Activated T-cell treated with anti-CD3 and anti-CD28 coated beads, Interleukin-2, amount 50 U/mL, for 1 hour (primary cell): ENCODE measurements at regions not wholly inside any gene's neighbourhood (a gene's known extent, or its start where the extent isn't known, plus 50 kb on each side); places are given as distances from the start of the nearest gene placed in this dataset.

Experiments
- DNase-seq: peaks from one replicate; pipeline ENCODE4 v3.0.0-alpha.2; 2020

DNA sequence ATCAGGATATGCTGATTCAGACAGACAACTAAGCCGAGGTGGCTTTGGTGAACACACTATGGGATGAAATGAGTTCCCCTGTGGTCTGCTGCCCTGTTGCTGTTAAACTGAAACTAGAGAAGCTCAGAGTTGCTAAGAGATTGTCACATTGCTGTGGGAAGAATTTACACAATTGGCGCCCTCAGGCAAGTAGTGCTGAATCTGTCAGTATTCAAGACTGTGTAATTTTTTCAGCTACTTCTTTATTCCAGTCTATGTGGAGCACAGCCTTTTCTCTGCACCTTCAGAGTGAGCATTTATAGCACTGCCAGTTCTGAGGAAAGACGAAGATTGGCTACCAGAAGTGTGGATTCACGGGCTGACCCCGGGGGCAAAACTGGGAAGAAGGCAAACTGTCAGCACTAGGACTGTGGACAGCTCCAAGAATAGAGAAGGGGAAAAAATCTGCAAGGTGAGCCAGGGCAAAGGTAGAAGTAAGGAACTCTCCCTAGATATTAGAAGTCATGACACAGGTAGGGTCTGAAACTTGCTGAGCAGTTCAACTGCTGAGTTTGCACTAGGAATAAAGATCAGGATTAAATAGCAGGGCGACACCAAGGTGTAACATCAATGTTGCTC lies 218.8 kb upstream of the TMPO start:
- DNase-seq: no peak

GRCh38 chr12:98297538-98297937 lies 217.9 kb upstream of the TMPO start:
- no peak for DNase-seq

- DNase-seq: no peak
These were observed 207.2 kb upstream of the TMPO start for GRCh38 chr12:98308141-98308540.

GRCh38 chr12:98317939-98318899 lies 197.2 kb upstream of the TMPO start:
- DNase-seq: no peak

- no peak for DNase-seq
These were observed 195.5 kb upstream of the TMPO start for GRCh38 chr12:98319716-98320425.

DNA sequence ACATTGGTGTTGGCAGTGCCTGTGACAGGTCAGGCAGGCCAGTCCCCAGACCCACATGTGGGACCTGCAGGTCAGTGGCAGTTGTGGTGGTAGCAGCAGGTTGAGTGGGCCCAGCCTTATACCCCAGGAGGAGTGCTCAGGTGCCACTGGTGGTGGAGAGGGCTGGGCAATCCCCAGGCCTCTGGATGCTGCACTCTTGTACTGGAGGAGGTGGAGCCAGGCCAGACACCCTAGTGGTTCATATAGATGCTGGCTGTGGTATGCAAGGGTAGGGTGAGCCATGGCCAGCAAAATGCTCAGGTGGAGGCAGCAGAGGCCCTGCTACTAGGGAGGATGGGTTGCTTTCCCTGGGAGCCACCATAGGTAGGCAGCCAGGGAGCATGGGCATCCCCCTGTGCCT lies 190.4 kb upstream of the TMPO start:
- DNase-seq: no peak

DNA sequence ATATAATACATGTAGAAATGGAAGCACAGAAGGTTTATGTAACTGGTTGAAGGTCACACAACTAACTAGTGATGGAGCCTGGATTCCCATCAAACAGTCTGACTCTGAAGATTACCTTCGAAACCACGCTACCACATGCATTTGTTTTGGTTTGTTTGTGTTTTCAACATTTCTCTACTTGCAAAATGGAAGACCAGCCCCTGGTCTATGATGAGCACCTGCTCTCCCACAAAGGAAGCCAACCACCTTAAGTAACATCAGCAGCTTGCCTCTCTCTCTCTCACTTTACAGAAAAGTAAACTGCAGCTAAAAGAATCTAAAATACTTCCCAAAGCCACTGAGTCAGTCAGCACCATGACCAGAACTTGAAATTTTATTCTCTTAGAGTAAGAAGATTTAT lies 186.9 kb upstream of the TMPO start:
- no peak for DNase-seq

- DNase-seq: no peak
These were observed 185.8 kb upstream of the TMPO start for GRCh38 chr12:98329589-98329988.

- no peak for DNase-seq
These were observed 182.7 kb upstream of the TMPO start for GRCh38 chr12:98332642-98333041.

GRCh38 chr12:98334768-98335167 lies 180.6 kb upstream of the TMPO start:
- DNase-seq: no peak

GRCh38 chr12:98341026-98341425 lies 174.4 kb upstream of the TMPO start:
- DNase-seq: no peak

GRCh38 chr12:98341732-98342131 lies 173.7 kb upstream of the TMPO start:
- DNase-seq: no peak

DNA sequence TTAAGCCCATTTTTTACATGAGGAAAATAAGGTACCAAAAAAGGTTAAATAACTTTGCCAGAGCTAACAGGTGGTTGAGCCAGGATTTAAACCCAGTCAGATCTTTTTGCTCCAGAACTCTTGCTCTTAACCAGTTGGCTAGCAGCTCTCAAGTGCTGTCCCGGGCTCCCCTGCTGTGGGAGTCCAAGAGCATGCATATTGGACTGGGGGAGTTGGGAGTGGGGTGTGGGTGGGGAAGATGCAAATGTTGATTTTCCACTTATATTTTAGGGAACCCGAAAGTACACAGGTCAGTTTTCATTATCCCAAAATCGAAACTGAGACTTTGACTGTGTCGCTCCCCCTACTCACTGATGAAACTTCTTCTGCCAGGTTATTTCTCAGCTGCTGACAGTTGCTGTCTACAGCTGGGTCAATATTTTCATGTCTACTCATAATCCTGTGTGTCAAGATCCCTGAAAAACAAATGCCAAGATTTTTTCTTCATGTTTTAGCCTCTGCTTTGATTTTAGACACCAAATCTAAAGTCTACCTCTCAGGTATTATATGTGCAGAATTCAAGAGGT lies 172.3 kb upstream of the TMPO start:
- DNase-seq: no peak

DNA sequence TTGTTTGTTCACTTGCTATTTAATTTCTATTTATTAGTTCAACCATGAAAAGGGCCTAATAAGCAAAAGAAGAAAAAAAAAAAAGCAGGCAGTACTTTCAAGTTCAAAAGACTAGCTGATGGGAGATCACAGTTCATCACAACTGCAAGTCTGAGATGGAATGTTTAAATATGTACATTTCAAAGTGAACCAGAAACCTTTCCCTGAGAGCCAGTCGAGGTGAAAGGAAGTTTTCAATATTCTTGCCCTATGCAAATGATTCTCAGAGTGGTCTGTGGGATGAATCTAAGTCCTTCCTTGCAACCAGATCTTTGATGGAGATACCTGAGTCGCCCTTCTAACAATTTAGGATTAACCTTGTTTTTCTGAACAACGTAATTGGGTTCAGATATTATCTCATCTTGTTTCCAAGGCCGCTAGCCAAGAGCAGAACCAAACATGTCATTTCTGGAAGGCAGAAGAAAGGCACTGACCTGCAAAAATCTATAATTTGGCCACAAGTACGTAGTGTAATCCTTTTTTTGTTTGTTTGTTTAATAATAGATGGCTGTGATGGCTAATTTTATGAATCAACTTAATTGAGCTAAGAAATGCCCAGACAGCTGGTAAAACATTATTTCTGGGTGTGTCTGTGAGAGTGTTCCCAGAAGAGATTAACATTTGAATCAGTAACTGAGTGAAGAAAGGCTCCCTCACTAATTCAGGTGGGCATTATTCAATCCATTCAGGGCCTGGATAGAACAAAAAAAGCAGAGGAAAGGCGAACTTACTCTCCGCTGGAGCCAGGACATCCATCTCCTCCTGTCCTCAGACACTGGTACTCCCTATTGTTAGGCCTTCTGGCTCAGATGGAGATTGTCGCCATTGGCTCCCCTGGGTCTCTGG lies 171.1 kb upstream of the TMPO start:
- no peak for DNase-seq

DNA sequence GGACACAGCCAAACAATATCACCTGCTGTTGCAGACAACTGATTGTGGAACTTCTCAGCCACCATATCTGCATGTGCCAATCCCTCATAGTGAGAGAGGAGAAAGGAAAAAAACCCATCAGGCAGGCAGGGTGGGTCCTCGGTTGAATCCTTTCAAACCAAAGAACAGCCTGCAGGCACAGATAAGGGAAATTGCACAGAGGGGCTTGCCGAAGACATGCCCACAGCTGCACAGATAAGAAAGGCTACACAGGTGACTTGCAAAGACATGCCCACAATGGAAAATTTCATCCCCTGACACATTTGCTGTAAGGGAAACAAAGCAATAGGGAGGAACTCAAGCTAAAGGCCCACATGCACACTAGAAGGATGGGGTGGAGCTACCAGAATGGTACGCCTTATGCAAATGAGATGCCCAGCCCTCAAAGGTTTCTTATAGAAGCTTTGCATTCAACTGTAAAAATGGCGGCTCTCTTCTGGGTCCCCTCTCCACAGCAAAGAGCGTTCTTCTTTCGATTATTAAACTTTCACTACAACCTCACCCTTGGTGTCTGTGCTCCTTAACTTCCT lies 170.0 kb upstream of the TMPO start:
- DNase-seq: no peak

DNA sequence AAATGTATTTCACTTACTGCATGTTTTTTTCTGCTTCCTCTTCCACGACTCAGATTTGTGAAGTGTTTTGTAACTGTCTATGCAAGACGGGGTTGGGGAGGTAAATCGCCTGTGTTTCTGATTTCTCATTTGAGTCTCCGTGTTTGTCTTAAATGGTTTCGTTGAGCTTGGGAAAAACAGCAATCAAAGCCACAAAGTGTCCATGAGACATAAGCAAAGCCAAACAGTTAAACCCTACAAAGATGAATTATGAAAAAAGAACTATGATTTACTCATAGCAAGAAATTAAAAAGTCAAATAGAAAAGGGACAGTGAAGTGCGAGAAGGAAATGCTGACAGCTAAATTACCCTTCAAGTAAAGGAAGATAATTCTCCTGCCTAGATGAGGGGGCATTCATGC lies 164.3 kb upstream of the TMPO start:
- DNase-seq: no peak

GRCh38 chr12:98351784-98352183 lies 163.6 kb upstream of the TMPO start:
- no peak for DNase-seq

GRCh38 chr12:98352218-98352811 lies 163.1 kb upstream of the TMPO start:
- no peak for DNase-seq

DNA sequence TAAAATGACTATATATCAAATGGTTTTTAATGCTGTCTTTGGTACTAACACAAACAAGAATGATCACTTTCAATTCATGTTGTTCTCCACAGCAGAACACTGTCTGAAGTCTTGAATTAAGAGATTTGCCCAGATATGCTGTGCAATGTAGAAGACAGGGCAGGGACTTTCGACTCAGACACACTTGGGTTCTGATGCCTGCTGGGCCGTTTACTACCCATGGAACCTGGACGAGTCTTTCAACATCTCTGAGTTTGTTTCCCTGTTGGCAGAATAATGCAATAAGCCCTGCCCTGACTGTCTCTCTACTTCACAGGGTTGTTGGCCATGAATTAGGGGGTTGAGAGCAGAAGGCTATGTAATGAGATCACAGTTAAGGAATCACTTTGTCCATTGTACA lies 162.6 kb upstream of the TMPO start:
- no peak for DNase-seq

DNA sequence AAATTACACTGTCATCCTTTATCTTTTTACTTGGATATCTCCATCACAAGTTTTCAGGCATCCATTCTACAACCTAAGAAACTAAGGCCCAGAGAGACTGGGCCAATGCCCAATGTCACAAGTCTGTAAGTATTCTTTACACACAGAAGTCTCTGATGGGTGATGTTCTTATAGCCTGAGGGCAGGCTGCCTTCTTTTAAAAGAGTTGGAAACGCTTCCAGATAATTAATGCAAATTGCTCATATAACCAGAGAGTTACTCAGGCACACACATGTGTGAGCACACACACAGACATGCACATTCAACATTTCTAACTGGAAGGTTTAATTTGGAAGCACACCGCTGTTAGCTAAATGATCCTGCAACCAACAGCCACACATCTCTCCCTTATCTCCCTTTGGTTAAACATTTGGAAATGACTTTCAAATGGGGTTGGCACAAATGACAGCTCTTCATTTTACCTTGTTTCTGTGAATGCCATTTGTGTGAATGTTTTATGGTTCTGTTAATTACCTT lies 160.8 kb upstream of the TMPO start:
- DNase-seq: no peak

DNA sequence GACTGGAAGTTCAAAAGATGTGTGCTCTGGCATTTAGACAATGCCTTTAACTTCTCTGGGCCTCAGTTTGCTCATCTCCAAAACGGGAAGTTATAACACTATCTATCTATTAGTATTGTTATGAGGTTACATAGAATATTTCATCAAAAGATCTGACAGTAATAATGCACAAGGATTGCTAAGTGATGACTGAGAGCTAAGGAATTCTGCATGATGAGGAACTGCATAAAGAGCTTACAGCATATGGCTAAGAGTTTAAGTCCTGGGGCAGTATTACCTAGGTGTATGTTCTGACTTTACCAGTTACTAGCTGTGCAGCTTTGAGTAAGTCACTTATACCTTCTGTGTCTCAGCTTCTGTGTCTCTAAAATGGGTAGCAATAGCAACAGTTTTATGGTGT lies 160.1 kb upstream of the TMPO start:
- DNase-seq: no peak
